B cell (primary cell): ENCODE measurements at regions not wholly inside any gene's neighbourhood (a gene's known extent, or its start where the extent isn't known, plus 50 kb on each side); places are given as distances from the start of the nearest gene placed in this dataset.
A peak's percentile ranks its signal among the peaks of the same experiment; 100 is the strongest.

Source experiments
- ATAC-seq: fragments of 200-7000 bp; cut with Tn5 transposase; one replicate; pipeline ENCODE4 v1.10.0; 2021; ENCODE audit warnings: low read depth, mild to moderate bottlenecking, moderate number of reproducible peaks, moderate library complexity
- CTCF ChIA-PET: fragments of 350-600 bp; sonication (Branson Sonifier 250); formaldehyde crosslinking; loops from one replicate; lab custom pipeline; 2021; ENCODE audit warnings: antibody characterized with exemption, inconsistent platforms; lab: Charles Lee
- POLR2A ChIA-PET: fragments of 350-600 bp; sonication (Branson Sonifier 250); formaldehyde crosslinking; loops from one replicate; lab custom pipeline; 2021; ENCODE audit warnings: antibody characterized with exemption; lab: Charles Lee
- DNase-seq: peaks from one replicate; pipeline ENCODE4 v3.0.0; 2013
- H2AFZ ChIP-seq: 2 replicates; pipeline ENCODE4 v1.6.1; 2012; ENCODE audit warnings: mild to moderate bottlenecking, low read depth, low read length; ENCODE audit not compliant: insufficient read depth, poor library complexity, severe bottlenecking
- H3K27ac ChIP-seq, 2 donors: 1 replicate in 1 of 2; 2 replicates in 1 of 2; pipeline ENCODE4 v1.5.1; 2012 to 2013; ENCODE audit warnings: low read length in 2 of 2, mild to moderate bottlenecking in 2 of 2, moderate library complexity in 1 of 2
- H3K27me3 ChIP-seq, 4 experiments: fragments of 200-600 bp in 1 of 4; sonication (generic) in 1 of 4; replicated peaks in 1 of 4; 1 replicate in 2 of 4; 2 replicates in 2 of 4; pipeline versions ENCODE4 v1.6.1 to v1.7.0; 2013 to 2016; ENCODE audit warnings: low read length in 3 of 4, mild to moderate bottlenecking in 2 of 4, mixed read lengths in 1 of 4, moderate library complexity in 1 of 4; ENCODE audit not compliant: insufficient read depth in 4 of 4, control insufficient read depth in 3 of 4; ENCODE audit errors: control extremely low read depth in 1 of 4
- H3K36me3 ChIP-seq, 2 experiments: replicated peaks in 1 of 2; 1 replicate in 1 of 2; 2 replicates in 1 of 2; pipeline versions ENCODE4 v1.6.1 to v1.7.1; 2013; ENCODE audit warnings: low read length in 1 of 2; ENCODE audit not compliant: insufficient read depth in 2 of 2, control insufficient read depth in 1 of 2; ENCODE audit errors: control extremely low read depth in 1 of 2, extremely low read depth in 1 of 2
- H3K4me1 ChIP-seq, 2 donors: fragments of 200-600 bp in 1 of 2; sonication (generic) in 1 of 2; 1 replicate in 1 of 2; 2 replicates in 1 of 2; pipeline versions ENCODE4 v1.5.1 to v1.6.1; 2013 to 2017; ENCODE audit warnings: low read length in 2 of 2; ENCODE audit not compliant: control insufficient read depth in 2 of 2, insufficient read depth in 2 of 2
- H3K4me2 ChIP-seq: replicated peaks from 2 replicates; pipeline ENCODE3; 2012; ENCODE audit warnings: mild to moderate bottlenecking, low read depth, low read length; ENCODE audit not compliant: poor library complexity, severe bottlenecking
- H3K4me3 ChIP-seq, 5 experiments: fragments of 200-600 bp in 1 of 5; sonication (generic) in 1 of 5; 1 replicate in 3 of 5; 2 replicates in 2 of 5; pipeline versions ENCODE4 v1.5.1 to v1.7.0; 2011 to 2016; ENCODE audit warnings: low read length in 4 of 5, mild to moderate bottlenecking in 4 of 5, low read depth in 2 of 5, control low read depth in 1 of 5, moderate library complexity in 1 of 5; ENCODE audit not compliant: insufficient read depth in 1 of 5; ENCODE audit errors: control extremely low read depth in 1 of 5, extremely low read depth in 1 of 5
- H3K79me2 ChIP-seq: fragments of 200-600 bp; sonication (generic); one replicate; pipeline ENCODE4 v1.6.0; 2016; ENCODE audit warnings: low read length; ENCODE audit not compliant: control insufficient read depth, insufficient read depth
- H3K9ac ChIP-seq: fragments of 200-600 bp; sonication (generic); 2 replicates; pipeline ENCODE4 v1.6.1; 2017; ENCODE audit warnings: mild to moderate bottlenecking, low read length, moderate library complexity
- H3K9me3 ChIP-seq, 3 donors: one replicate each; pipeline versions ENCODE4 v1.6.1 to v1.7.1; 2013; ENCODE audit warnings: low read length in 2 of 3; ENCODE audit not compliant: control insufficient read depth in 2 of 3, insufficient read depth in 1 of 3; ENCODE audit errors: control extremely low read depth in 1 of 3
- H4K20me1 ChIP-seq: 2 replicates; pipeline ENCODE4 v1.6.0; 2012; ENCODE audit warnings: mild to moderate bottlenecking, low read length; ENCODE audit not compliant: insufficient read depth, control insufficient read depth, poor library complexity, severe bottlenecking
- H3K27ac Mint-ChIP-seq: one replicate; pipeline ENCODE4 v1.8.0; 2021; ENCODE audit warnings: mixed read lengths
- H3K27me3 Mint-ChIP-seq: one replicate; pipeline ENCODE4 v1.8.0; 2021; ENCODE audit warnings: mixed read lengths
- H3K4me1 Mint-ChIP-seq: one replicate; pipeline ENCODE4 v1.8.0; 2021; ENCODE audit warnings: mixed read lengths
- H3K4me3 Mint-ChIP-seq: one replicate; pipeline ENCODE4 v1.8.0; 2021; ENCODE audit warnings: mixed read lengths
- H3K9me3 Mint-ChIP-seq: one replicate; pipeline ENCODE4 v1.8.0; 2022; ENCODE audit warnings: mixed read lengths; ENCODE audit not compliant: insufficient read depth
- CTCF ChIP-seq: fragments of 200-600 bp; IDR thresholded peaks from one replicate; pipeline ENCODE4 v1.8.0; 2022; ENCODE audit warnings: antibody characterized with exemption, mild to moderate bottlenecking
- EZH2 ChIP-seq: IDR thresholded peaks from 2 replicates; pipeline ENCODE4 v1.6.1; 2012; ENCODE audit warnings: borderline replicate concordance, low read depth, mild to moderate bottlenecking, moderate library complexity, low read length; ENCODE audit not compliant: insufficient read depth, poor library complexity, severe bottlenecking
- WGBS: methylation state at CpG from one replicate; pipeline ENCODE4 v1.1.5; 2013; ENCODE audit warnings: missing lambda C conversion rate; ENCODE audit not compliant: insufficient coverage; 5-methylcytosine and 5-hydroxymethylcytosine counted together
- intact Hi-C: fragments of 100-400 bp; cut with micrococcal nuclease; formaldehyde crosslinking; loops from one replicate; pipeline ENCODE4 v1.10.0; 2022

GRCh38 chr15:31238906-31239305 is 87.7 kb upstream of the KLF13 start:
- 56% methylated on average over 1 of the region's 1 CpG for WGBS
- H2AFZ ChIP-seq, result peak overlapping the region; percentile 54
- Mint-ChIP-seq H3K27ac (peak overlapping the region; percentile 85), H3K4me3 (no peak overlapping the region), H3K27me3 (no peaks in the 10 kb centered on the region), H3K4me1 (peaks cover 46% of the 10 kb centered on the region), H3K9me3 (no peaks in the 10 kb centered on the region)
- no peak for TF ChIP-seq EZH2
- TF ChIP-seq CTCF, result no peak
- no peak overlapping the region for H3K4me3 ChIP-seq
- H3K36me3 ChIP-seq, result no peaks in the 10 kb centered on the region
- H4K20me1 ChIP-seq, result no peaks in the 10 kb centered on the region
- no peak for DNase-seq
- intact Hi-C loops, result no loop called here
- peak overlapping the region; percentile 30 to 65 for H3K27ac ChIP-seq
- peaks cover 18 to 39% of the 10 kb centered on the region in 2 donors for H3K4me1 ChIP-seq
- ChIA-PET POLR2A (interaction anchor here (2.3 kb wide), 1 partner anchor 25 kb away, joined by 5 read pairs; no protein-coding TSS in a partner anchor), CTCF (interaction anchor here (1.3 to 5.5 kb wide), 3 partner anchors 9 to 25 kb away, joined by 4 to 21 read pairs (median 5); no protein-coding TSS in a partner anchor)
- H3K79me2 ChIP-seq, result no peaks in the 10 kb centered on the region
- no peak overlapping the region for H3K9ac ChIP-seq
- peak overlapping the region; percentile 22 for H3K4me2 ChIP-seq
- H3K9me3 ChIP-seq, result peaks cover 0 to 4% (median 0%) of the 10 kb centered on the region in 3 donors
- no peak for ATAC-seq
- H3K27me3 ChIP-seq, result no peaks in the 10 kb centered on the region

- TF ChIP-seq EZH2, result no peak
- TF ChIP-seq CTCF, result no peak
- Mint-ChIP-seq H3K27ac (peak overlapping the region; percentile 85), H3K4me1 (peaks cover 41% of the 10 kb centered on the region), H3K4me3 (no peak overlapping the region), H3K27me3 (no peaks in the 10 kb centered on the region), H3K9me3 (no peaks in the 10 kb centered on the region)
- intact Hi-C loops, result no loop called here
- H2AFZ ChIP-seq, result peak overlapping the region; percentile 54
- H3K4me3 ChIP-seq, result no peak overlapping the region
- peak overlapping the region; percentile 22 for H3K4me2 ChIP-seq
- no peaks in the 10 kb centered on the region for H3K9me3 ChIP-seq
- peaks cover 18 to 36% of the 10 kb centered on the region in 2 donors for H3K4me1 ChIP-seq
- H3K9ac ChIP-seq, result no peak overlapping the region
- no peak for ATAC-seq
- no peaks in the 10 kb centered on the region for H3K36me3 ChIP-seq
- no peaks in the 10 kb centered on the region for H3K79me2 ChIP-seq
- no peaks in the 10 kb centered on the region for H3K27me3 ChIP-seq
- no CpG with 5 or more reads among the region's 4 CpGs for whole genome bisulfite sequencing
- no peaks in the 10 kb centered on the region for H4K20me1 ChIP-seq
- ChIA-PET CTCF (interaction anchor here (1.3 kb wide), 1 partner anchor 9 kb away, joined by 5 read pairs; no protein-coding TSS in a partner anchor), POLR2A (interaction anchor here (0.6 to 2.3 kb wide), 3 partner anchors 24 to 237 kb away, joined by 3 to 7 read pairs (median 5); no protein-coding TSS in a partner anchor)
- no peak for DNase-seq
- H3K27ac ChIP-seq, result peak overlapping the region in 1 of 2 donors; percentile 65
These were observed 87.2 kb upstream of the KLF13 start for GRCh38 chr15:31239409-31239808.
